IMR-90 (cell line): ENCODE measurements at regions not wholly inside any gene's neighbourhood (a gene's known extent, or its start where the extent isn't known, plus 50 kb on each side); places are given as distances from the start of the nearest gene placed in this dataset.

Experiments used
- ATAC-seq: fragments of 200-7000 bp; cut with Tn5 transposase; 2 replicates; pipeline ENCODE4 v1.9.1; 2020; ENCODE audit warnings: low read depth, mild to moderate bottlenecking, moderate library complexity
- BruUV-seq: library from RNA; stranded (reverse); fragments of 400-500 nt; replicated peaks from 2 replicates; lab custom pipeline; 2021; lab: Mats Ljungman, UMichigan
- CTCF ChIA-PET: fragments of 300-600 bp; formaldehyde crosslinking; extraction: SDS; loops from one replicate; lab custom pipeline; 2021; ENCODE audit warnings: antibody characterized with exemption; lab: Yijun Ruan, JAX
- POLR2A ChIA-PET: fragments of 300-600 bp; sonication (Branson Sonifier 250); formaldehyde crosslinking; loops from one replicate; lab custom pipeline; 2022; ENCODE audit warnings: antibody characterized with exemption; ENCODE audit not compliant: unreplicated experiment; lab: Charles Lee
- DNase-seq: peaks from one replicate; pipeline ENCODE4 v3.0.0; 2013
- H2AFZ ChIP-seq: replicated peaks from 2 replicates; pipeline ENCODE3; 2013; ENCODE audit warnings: low read length, mild to moderate bottlenecking; ENCODE audit not compliant: poor library complexity
- H2AK5ac ChIP-seq: 2 replicates; pipeline ENCODE4 v1.6.1; 2013; ENCODE audit warnings: low read depth, low read length, inconsistent platforms
- H2AK9ac ChIP-seq: replicated peaks from 2 replicates; pipeline ENCODE3; 2013; ENCODE audit warnings: mild to moderate bottlenecking, low read depth, low read length, moderate library complexity; ENCODE audit not compliant: poor library complexity
- H2BK120ac ChIP-seq: 2 replicates; pipeline ENCODE4 v1.6.1; 2013; ENCODE audit warnings: low read depth, low read length, inconsistent platforms
- H2BK15ac ChIP-seq: 3 replicates; pipeline ENCODE4 v1.6.1; 2013; ENCODE audit warnings: low read depth, low read length, inconsistent platforms
- H2BK20ac ChIP-seq: 2 replicates; pipeline ENCODE4 v1.6.1; 2013; ENCODE audit warnings: low read depth, mild to moderate bottlenecking, inconsistent platforms, low read length, moderate library complexity
- H2BK5ac ChIP-seq: 2 replicates; pipeline ENCODE4 v1.6.1; 2013; ENCODE audit warnings: mild to moderate bottlenecking, low read depth, low read length, inconsistent platforms; ENCODE audit not compliant: poor library complexity, severe bottlenecking
- H3K14ac ChIP-seq: replicated peaks from 2 replicates; pipeline ENCODE4 v1.6.1; 2013; ENCODE audit warnings: low read depth, low read length, inconsistent platforms
- H3K18ac ChIP-seq: 2 replicates; pipeline ENCODE4 v1.6.1; 2013; ENCODE audit warnings: low read depth, low read length, control low read depth
- H3K23ac ChIP-seq: 2 replicates; pipeline ENCODE4 v1.6.1; 2013; ENCODE audit warnings: low read depth, low read length, inconsistent platforms
- H3K27ac ChIP-seq: 2 replicates; pipeline ENCODE4 v1.5.1; 2013; ENCODE audit warnings: mild to moderate bottlenecking, control low read depth, low read length; ENCODE audit not compliant: insufficient read depth
- H3K27me3 ChIP-seq: 2 replicates; pipeline ENCODE4 v1.6.1; 2013; ENCODE audit warnings: low read length; ENCODE audit not compliant: control insufficient read depth, insufficient read depth
- H3K36me3 ChIP-seq: 2 replicates; pipeline ENCODE4 v1.6.1; 2013; ENCODE audit warnings: low read length, mixed read lengths; ENCODE audit not compliant: control insufficient read depth, insufficient read depth
- H3K4ac ChIP-seq: 2 replicates; pipeline ENCODE4 v1.6.1; 2013; ENCODE audit warnings: low read depth, low read length, inconsistent platforms
- H3K4me1 ChIP-seq: 2 replicates; pipeline ENCODE4 v1.6.1; 2013; ENCODE audit warnings: low read length, mixed read lengths; ENCODE audit not compliant: control insufficient read depth, insufficient read depth
- H3K4me2 ChIP-seq: 2 replicates; pipeline ENCODE4 v1.6.1; 2013; ENCODE audit warnings: low read depth, mild to moderate bottlenecking, control low read depth, low read length, moderate library complexity
- H3K4me3 ChIP-seq: 2 replicates; pipeline ENCODE4 v1.5.1; 2013; ENCODE audit warnings: low read depth, mild to moderate bottlenecking, control low read depth, low read length, moderate library complexity; ENCODE audit not compliant: insufficient read depth
- H3K56ac ChIP-seq: 2 replicates; pipeline ENCODE4 v1.6.1; 2013; ENCODE audit warnings: low read length, inconsistent platforms; ENCODE audit not compliant: insufficient read depth; ENCODE audit errors: extremely low read depth
- H3K79me1 ChIP-seq, 2 experiments: 2 replicates each; pipeline ENCODE4 v1.6.1; 2013; ENCODE audit warnings: low read length in 2 of 2, inconsistent platforms in 1 of 2, low read depth in 1 of 2
- H3K9ac ChIP-seq: 2 replicates; pipeline ENCODE4 v1.6.1; 2013; ENCODE audit warnings: low read depth, low read length, control low read depth
- H3K9me1 ChIP-seq: 2 replicates; pipeline ENCODE4 v1.6.1; 2013; ENCODE audit warnings: low read length, inconsistent platforms; ENCODE audit not compliant: insufficient read depth
- H3K9me3 ChIP-seq: 2 replicates; pipeline ENCODE4 v1.6.1; 2013; ENCODE audit warnings: low read length; ENCODE audit not compliant: control insufficient read depth, insufficient read depth
- H4K20me1 ChIP-seq: 2 replicates; pipeline ENCODE4 v1.6.1; 2013; ENCODE audit warnings: low read length, inconsistent platforms; ENCODE audit not compliant: insufficient read depth
- H4K5ac ChIP-seq: 2 replicates; pipeline ENCODE4 v1.6.1; 2013; ENCODE audit warnings: mild to moderate bottlenecking, low read depth, low read length, control low read depth
- H4K8ac ChIP-seq, 2 experiments: 2 replicates each; pipeline ENCODE4 v1.6.1; 2013; ENCODE audit warnings: low read depth in 2 of 2, low read length in 2 of 2, control low read depth in 1 of 2, inconsistent platforms in 1 of 2
- H4K91ac ChIP-seq: 2 replicates; pipeline ENCODE4 v1.6.1; 2013; ENCODE audit warnings: low read depth, low read length, inconsistent platforms; ENCODE audit not compliant: insufficient read depth
- BHLHE40 ChIP-seq: fragments of 150-350 bp; IDR thresholded peaks from 2 replicates; pipeline ENCODE4 v1.6.1; 2016; ENCODE audit warnings: mild to moderate bottlenecking, low read depth, low read length
- CEBPB ChIP-seq: IDR thresholded peaks from 2 replicates; pipeline ENCODE4 v1.6.1; 2012; ENCODE audit warnings: low read depth, low read length, improper control_type of control experiment
- CHD1 ChIP-seq: IDR thresholded peaks from 2 replicates; pipeline ENCODE4 v1.6.1; 2012; ENCODE audit warnings: low read depth, low read length, improper control_type of control experiment
- ELK1 ChIP-seq: fragments of 150-350 bp; IDR thresholded peaks from 2 replicates; pipeline ENCODE4 v1.6.1; 2016; ENCODE audit warnings: low read depth, mild to moderate bottlenecking, low read length, moderate library complexity, borderline replicate concordance
- FOS ChIP-seq: fragments of 150-350 bp; IDR thresholded peaks from 2 replicates; pipeline ENCODE4 v1.6.1; 2016; ENCODE audit warnings: low read depth, low read length
- MAFK ChIP-seq: IDR thresholded peaks from 2 replicates; pipeline ENCODE4 v1.6.1; 2012; ENCODE audit warnings: low read depth, low read length, improper control_type of control experiment
- MAZ ChIP-seq: IDR thresholded peaks from 2 replicates; pipeline ENCODE4 v1.6.1; 2012; ENCODE audit warnings: low read depth, mild to moderate bottlenecking, low read length, improper control_type of control experiment, moderate library complexity, borderline replicate concordance
- MXI1 ChIP-seq: IDR thresholded peaks from 2 replicates; pipeline ENCODE4 v1.6.1; 2012; ENCODE audit warnings: low read depth, mild to moderate bottlenecking, low read length, moderate library complexity, borderline replicate concordance
- NFE2L2 ChIP-seq: fragments of 150-350 bp; IDR thresholded peaks from 2 replicates; pipeline ENCODE4 v1.6.1; 2016; ENCODE audit warnings: low read depth, mild to moderate bottlenecking, low read length
- POLR2A ChIP-seq: IDR thresholded peaks from 2 replicates; pipeline ENCODE4 v1.6.1; 2012; ENCODE audit warnings: mild to moderate bottlenecking, low read depth, low read length
- RAD21 ChIP-seq: IDR thresholded peaks from 2 replicates; pipeline ENCODE4 v1.6.1; 2012; ENCODE audit warnings: low read length, improper control_type of control experiment
- RCOR1 ChIP-seq: IDR thresholded peaks from 2 replicates; pipeline ENCODE4 v1.6.1; 2012; ENCODE audit warnings: mild to moderate bottlenecking, low read length, improper control_type of control experiment; ENCODE audit not compliant: insufficient replicate concordance
- RFX5 ChIP-seq: IDR thresholded peaks from 2 replicates; pipeline ENCODE4 v1.8.0; 2012; ENCODE audit warnings: low read depth, mild to moderate bottlenecking, low read length, moderate library complexity
- SMC3 ChIP-seq: fragments of 150-350 bp; IDR thresholded peaks from 2 replicates; pipeline ENCODE4 v1.6.1; 2016; ENCODE audit warnings: low read depth, mild to moderate bottlenecking, antibody characterized with exemption, low read length, moderate library complexity
- USF2 ChIP-seq: fragments of 150-350 bp; IDR thresholded peaks from 2 replicates; pipeline ENCODE4 v1.6.1; 2017; ENCODE audit warnings: mild to moderate bottlenecking, antibody characterized with exemption, low read length, low read depth
- WGBS, 2 experiments: methylation state at CpG; one replicate each; pipeline versions ENCODE4 v1.1.5 to v1.1.7; 2013; ENCODE audit warnings: missing lambda C conversion rate in 2 of 2; ENCODE audit not compliant: insufficient read length in 1 of 2; ENCODE audit errors: extremely low coverage in 2 of 2; 5-methylcytosine and 5-hydroxymethylcytosine counted together
- dilution Hi-C: fragments of 300-500 bp; cut with HindIII; formaldehyde crosslinking; loops from one replicate; pipeline ENCODE4 v1.14.3; 2018; ENCODE audit warnings: low sequenced_read_pairs; ENCODE audit not compliant: unreplicated experiment
- in situ Hi-C: fragments of 300-500 bp; cut with MboI; formaldehyde crosslinking; loops from 3 replicates; pipeline ENCODE4 v1.14.3; 2019; ENCODE audit warnings: low sequenced_read_pairs, inconsistent platforms, mixed read lengths
- intact Hi-C: fragments of 100-400 bp; cut with micrococcal nuclease; formaldehyde crosslinking; loops from 2 replicates; pipeline ENCODE4 v1.10.0; 2022
- TF ChIP-seq, protein P1 (sequence below): conservative IDR thresholded peaks from 2 replicates; pipeline ENCODE4 v1.5.1; 2012; ENCODE audit warnings: mild to moderate bottlenecking, low read depth, low read length, improper control_type of control experiment

DNA sequence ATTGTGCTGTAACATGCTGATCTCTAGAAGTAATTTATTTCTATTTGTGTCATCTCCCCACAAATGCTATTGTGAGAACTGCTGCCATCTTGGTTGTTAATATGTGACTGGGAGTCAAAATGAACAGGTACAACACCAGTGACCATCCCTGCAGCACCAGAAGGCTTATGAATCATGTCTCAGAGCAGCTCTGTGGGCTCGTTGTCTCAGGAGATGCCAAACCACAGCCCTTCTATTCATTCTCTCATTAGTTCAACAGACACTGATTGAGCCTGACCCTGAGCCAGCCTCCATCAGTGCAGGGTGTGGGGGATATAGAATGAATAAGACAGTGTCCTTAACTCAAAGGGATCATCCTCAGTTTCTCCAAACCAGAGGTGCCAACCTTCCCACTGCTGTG lies 92.5 kb downstream of the UTP18 start:
- H2AK9ac ChIP-seq = no peak overlapping the region
- no peak overlapping the region for H3K14ac ChIP-seq
- no peak overlapping the region for H3K4me3 ChIP-seq
- no peak overlapping the region for H2BK120ac ChIP-seq
- DNase-seq (no peak), ATAC-seq (no peak)
- no peak overlapping the region for H2BK20ac ChIP-seq
- dilution Hi-C loops = no loop called here
- H2AK5ac ChIP-seq = no peak overlapping the region
- POLR2A ChIA-PET = no interaction called here
- H3K18ac ChIP-seq = no peak overlapping the region
- no peak overlapping the region for H3K56ac ChIP-seq
- no peaks in the 10 kb centered on the region; the same call in none of the 2 replicates for H3K27me3 ChIP-seq
- H3K4ac ChIP-seq = no peak overlapping the region
- no peaks in the 10 kb centered on the region for H3K79me1 ChIP-seq
- H3K36me3 ChIP-seq = no peaks in the 10 kb centered on the region
- H3K23ac ChIP-seq = no peak overlapping the region
- H4K91ac ChIP-seq = no peak overlapping the region
- no peak overlapping the region for H2BK15ac ChIP-seq
- H4K8ac ChIP-seq = no peak overlapping the region
- in situ Hi-C loops = no loop called here
- no peak overlapping the region for H3K4me2 ChIP-seq
- no peak overlapping the region for H2AFZ ChIP-seq
- WGBS, 2 experiments = no CpG with 5 or more reads among the region's 1 CpG
- no peaks in the 10 kb centered on the region for H3K9me3 ChIP-seq
- no peaks in the 10 kb centered on the region for H3K4me1 ChIP-seq
- no peak overlapping the region for H2BK5ac ChIP-seq
- intact Hi-C loops = no loop called here
- BruUV-seq = no TSS peak
- no peaks in the 10 kb centered on the region for H3K9me1 ChIP-seq
- H3K9ac ChIP-seq = no peak overlapping the region
- TF ChIP-seq CHD1 = no peak
- TF ChIP-seq MXI1 = no peak
- no peak for TF ChIP-seq RFX5
- no peak for TF ChIP-seq ELK1
- TF ChIP-seq NFE2L2 = no peak
- TF ChIP-seq SMC3 = no peak
- TF ChIP-seq RAD21 = no peak
- no peak for TF ChIP-seq CEBPB
- no peak for TF ChIP-seq FOS
- no peak for TF ChIP-seq BHLHE40
- no peak for TF ChIP-seq RCOR1
- TF ChIP-seq, protein P1, sequence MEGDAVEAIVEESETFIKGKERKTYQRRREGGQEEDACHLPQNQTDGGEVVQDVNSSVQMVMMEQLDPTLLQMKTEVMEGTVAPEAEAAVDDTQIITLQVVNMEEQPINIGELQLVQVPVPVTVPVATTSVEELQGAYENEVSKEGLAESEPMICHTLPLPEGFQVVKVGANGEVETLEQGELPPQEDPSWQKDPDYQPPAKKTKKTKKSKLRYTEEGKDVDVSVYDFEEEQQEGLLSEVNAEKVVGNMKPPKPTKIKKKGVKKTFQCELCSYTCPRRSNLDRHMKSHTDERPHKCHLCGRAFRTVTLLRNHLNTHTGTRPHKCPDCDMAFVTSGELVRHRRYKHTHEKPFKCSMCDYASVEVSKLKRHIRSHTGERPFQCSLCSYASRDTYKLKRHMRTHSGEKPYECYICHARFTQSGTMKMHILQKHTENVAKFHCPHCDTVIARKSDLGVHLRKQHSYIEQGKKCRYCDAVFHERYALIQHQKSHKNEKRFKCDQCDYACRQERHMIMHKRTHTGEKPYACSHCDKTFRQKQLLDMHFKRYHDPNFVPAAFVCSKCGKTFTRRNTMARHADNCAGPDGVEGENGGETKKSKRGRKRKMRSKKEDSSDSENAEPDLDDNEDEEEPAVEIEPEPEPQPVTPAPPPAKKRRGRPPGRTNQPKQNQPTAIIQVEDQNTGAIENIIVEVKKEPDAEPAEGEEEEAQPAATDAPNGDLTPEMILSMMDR = no peak
- no peak for TF ChIP-seq MAFK
- TF ChIP-seq MAZ = no peak
- TF ChIP-seq USF2 = no peak
- TF ChIP-seq POLR2A = no peak
- H4K5ac ChIP-seq = no peak overlapping the region
- no peak overlapping the region for H3K27ac ChIP-seq
- H4K20me1 ChIP-seq = no peaks in the 10 kb centered on the region
- CTCF ChIA-PET = no interaction called here
